ENCODE measurements at regions not wholly inside any gene's neighbourhood (a gene's known extent, or its start where the extent isn't known, plus 50 kb on each side); places are given as distances from the start of the nearest gene placed in this dataset.

DNA sequence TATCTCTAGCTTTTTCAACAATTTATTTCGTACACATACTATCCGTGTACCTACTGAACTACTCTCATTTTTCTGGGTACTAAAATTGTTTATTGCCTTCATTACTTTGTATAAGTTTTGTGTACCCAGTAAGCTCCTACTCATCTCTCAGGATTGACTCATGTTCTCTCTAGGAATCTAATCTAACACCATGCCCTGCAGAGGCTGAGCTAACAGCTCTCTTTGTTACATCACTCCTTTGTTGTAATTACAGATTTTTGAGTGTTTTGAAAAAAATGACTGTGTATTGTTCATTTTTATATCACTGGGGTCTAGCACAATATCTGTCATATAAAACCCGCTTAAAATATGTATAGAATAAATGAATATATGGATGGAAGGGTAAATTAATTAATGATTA lies 167.1 kb downstream of the ATP6V1G3 start:
- TF ChIP-seq, protein P1, sequence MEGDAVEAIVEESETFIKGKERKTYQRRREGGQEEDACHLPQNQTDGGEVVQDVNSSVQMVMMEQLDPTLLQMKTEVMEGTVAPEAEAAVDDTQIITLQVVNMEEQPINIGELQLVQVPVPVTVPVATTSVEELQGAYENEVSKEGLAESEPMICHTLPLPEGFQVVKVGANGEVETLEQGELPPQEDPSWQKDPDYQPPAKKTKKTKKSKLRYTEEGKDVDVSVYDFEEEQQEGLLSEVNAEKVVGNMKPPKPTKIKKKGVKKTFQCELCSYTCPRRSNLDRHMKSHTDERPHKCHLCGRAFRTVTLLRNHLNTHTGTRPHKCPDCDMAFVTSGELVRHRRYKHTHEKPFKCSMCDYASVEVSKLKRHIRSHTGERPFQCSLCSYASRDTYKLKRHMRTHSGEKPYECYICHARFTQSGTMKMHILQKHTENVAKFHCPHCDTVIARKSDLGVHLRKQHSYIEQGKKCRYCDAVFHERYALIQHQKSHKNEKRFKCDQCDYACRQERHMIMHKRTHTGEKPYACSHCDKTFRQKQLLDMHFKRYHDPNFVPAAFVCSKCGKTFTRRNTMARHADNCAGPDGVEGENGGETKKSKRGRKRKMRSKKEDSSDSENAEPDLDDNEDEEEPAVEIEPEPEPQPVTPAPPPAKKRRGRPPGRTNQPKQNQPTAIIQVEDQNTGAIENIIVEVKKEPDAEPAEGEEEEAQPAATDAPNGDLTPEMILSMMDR (IDR thresholded peaks at IDR 0.05): no peak
- no peak for TF ChIP-seq POLR2AphosphoS5 (IDR thresholded peaks at IDR 0.05; ENCODE audit: low read depth, low read length)
- TF ChIP-seq, protein P2, sequence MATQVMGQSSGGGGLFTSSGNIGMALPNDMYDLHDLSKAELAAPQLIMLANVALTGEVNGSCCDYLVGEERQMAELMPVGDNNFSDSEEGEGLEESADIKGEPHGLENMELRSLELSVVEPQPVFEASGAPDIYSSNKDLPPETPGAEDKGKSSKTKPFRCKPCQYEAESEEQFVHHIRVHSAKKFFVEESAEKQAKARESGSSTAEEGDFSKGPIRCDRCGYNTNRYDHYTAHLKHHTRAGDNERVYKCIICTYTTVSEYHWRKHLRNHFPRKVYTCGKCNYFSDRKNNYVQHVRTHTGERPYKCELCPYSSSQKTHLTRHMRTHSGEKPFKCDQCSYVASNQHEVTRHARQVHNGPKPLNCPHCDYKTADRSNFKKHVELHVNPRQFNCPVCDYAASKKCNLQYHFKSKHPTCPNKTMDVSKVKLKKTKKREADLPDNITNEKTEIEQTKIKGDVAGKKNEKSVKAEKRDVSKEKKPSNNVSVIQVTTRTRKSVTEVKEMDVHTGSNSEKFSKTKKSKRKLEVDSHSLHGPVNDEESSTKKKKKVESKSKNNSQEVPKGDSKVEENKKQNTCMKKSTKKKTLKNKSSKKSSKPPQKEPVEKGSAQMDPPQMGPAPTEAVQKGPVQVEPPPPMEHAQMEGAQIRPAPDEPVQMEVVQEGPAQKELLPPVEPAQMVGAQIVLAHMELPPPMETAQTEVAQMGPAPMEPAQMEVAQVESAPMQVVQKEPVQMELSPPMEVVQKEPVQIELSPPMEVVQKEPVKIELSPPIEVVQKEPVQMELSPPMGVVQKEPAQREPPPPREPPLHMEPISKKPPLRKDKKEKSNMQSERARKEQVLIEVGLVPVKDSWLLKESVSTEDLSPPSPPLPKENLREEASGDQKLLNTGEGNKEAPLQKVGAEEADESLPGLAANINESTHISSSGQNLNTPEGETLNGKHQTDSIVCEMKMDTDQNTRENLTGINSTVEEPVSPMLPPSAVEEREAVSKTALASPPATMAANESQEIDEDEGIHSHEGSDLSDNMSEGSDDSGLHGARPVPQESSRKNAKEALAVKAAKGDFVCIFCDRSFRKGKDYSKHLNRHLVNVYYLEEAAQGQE (IDR thresholded peaks at IDR 0.05; ENCODE audit: insufficient read depth in 1 of 2, low read depth in 2 of 2, low read length in 1 of 2): no peak
- no peak for TF ChIP-seq SIN3A (IDR thresholded peaks at IDR 0.05; ENCODE audit: borderline replicate concordance, insufficient read depth, low read depth, low read length)
- TF ChIP-seq TCF7L2 (IDR thresholded peaks at IDR 0.05; ENCODE audit: low read depth, low read length): no peak
